ENCODE measurements at regions not wholly inside any gene's neighbourhood (a gene's known extent, or its start where the extent isn't known, plus 50 kb on each side); places are given as distances from the start of the nearest gene placed in this dataset.

DNA sequence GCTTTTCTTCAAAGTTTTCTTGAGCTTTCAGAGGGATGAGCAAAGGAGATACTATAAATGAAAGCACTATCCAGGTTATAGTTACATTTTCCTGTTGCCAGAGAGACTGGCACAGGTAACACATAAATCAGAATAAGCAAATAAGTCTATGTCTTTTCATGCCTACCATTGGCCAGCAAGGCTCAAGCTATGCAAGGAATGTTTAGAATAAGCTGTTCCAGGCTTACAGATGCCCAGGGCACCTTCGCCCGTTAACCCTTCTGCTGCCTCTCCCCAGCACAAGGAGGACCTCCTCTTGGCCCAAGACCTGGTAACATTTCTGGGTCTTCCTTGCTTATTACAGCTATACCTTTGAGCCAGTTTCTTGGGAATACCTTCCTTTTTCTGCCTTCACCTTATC is 233.7 kb upstream of the MEIS1 start:
- Histone ChIP-seq H3K4me3 (no peak overlapping the region), H3K27me3 (replicated peaks; ENCODE audit: insufficient read depth) (no peaks in the 10 kb centered on the region), H3K36me3 (no peaks in the 10 kb centered on the region), H3K4me1 (ENCODE audit: control insufficient read depth in 1 of 2, low read depth in 2 of 2) (no peaks in the 10 kb centered on the region), H3K9me3 (no peaks in the 10 kb centered on the region), H3K27ac (no peak overlapping the region)
- no peak for DNase-seq (ENCODE audit: low spot score)
- ATAC-seq (ENCODE audit: insufficient number of reproducible peaks, low FRiP score, low read depth) = no peak
- TF ChIP-seq, protein P1, sequence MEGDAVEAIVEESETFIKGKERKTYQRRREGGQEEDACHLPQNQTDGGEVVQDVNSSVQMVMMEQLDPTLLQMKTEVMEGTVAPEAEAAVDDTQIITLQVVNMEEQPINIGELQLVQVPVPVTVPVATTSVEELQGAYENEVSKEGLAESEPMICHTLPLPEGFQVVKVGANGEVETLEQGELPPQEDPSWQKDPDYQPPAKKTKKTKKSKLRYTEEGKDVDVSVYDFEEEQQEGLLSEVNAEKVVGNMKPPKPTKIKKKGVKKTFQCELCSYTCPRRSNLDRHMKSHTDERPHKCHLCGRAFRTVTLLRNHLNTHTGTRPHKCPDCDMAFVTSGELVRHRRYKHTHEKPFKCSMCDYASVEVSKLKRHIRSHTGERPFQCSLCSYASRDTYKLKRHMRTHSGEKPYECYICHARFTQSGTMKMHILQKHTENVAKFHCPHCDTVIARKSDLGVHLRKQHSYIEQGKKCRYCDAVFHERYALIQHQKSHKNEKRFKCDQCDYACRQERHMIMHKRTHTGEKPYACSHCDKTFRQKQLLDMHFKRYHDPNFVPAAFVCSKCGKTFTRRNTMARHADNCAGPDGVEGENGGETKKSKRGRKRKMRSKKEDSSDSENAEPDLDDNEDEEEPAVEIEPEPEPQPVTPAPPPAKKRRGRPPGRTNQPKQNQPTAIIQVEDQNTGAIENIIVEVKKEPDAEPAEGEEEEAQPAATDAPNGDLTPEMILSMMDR (IDR thresholded peaks at IDR 0.05) = no peak

DNA sequence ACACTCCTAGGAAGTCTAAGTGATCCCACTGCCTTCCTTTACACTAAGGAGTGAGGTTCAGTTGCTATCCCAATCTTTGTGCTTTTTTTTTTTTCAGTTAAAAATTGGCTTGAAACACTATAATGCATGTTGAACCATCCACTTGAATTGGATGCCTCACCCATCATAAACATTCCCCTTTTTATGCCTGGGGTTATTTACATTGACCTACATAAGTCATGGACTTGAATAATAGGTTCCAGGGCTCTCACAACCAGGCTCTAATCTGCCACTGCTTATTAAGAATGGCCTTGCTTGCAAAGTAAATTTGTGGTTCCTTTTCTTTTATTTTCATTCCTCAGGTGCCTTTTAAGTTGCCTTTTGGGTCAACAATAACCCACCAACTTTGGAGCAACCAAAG is 236.1 kb upstream of the MEIS1 start:
- H3K36me3 ChIP-seq = no peaks in the 10 kb centered on the region
- H3K4me3 ChIP-seq = no peak overlapping the region
- ATAC-seq (ENCODE audit: insufficient number of reproducible peaks, low FRiP score, low read depth) (no peak), DNase-seq (ENCODE audit: low spot score) (no peak)
- H3K9me3 ChIP-seq = no peaks in the 10 kb centered on the region
- H3K4me1 ChIP-seq (ENCODE audit: control insufficient read depth in 1 of 2, low read depth in 2 of 2) = no peaks in the 10 kb centered on the region
- TF ChIP-seq, protein P1 (IDR thresholded peaks at IDR 0.05) = no peak
- H3K27ac ChIP-seq = no peak overlapping the region
- H3K27me3 ChIP-seq (replicated peaks; ENCODE audit: insufficient read depth) = no peaks in the 10 kb centered on the region

DNA sequence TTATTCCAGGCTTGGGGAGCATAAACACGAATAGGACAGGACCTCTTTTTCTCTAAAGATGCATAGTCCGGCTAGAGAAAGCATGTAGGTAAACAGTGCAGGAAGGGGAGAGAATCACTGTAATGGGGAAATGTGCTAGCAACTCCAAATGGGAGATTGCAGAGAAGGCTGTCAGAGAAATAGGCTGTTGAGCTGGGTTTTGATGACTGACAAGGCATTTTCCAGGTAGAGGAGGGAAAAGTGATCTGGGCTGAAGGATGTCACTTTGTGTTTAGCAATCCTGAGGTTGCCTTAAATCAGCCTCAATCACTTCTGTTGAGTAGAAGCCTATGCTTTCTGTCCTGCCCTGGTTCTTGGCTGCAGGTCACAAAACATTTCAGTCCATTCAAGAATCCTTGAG is 242.0 kb upstream of the MEIS1 start:
- Histone ChIP-seq H3K4me1 (ENCODE audit: control insufficient read depth in 1 of 2, low read depth in 2 of 2) (no peaks in the 10 kb centered on the region), H3K27me3 (replicated peaks; ENCODE audit: insufficient read depth) (no peaks in the 10 kb centered on the region), H3K36me3 (no peaks in the 10 kb centered on the region), H3K27ac (no peak overlapping the region), H3K9me3 (no peaks in the 10 kb centered on the region), H3K4me3 (no peak overlapping the region)
- ATAC-seq (ENCODE audit: insufficient number of reproducible peaks, low FRiP score, low read depth) (no peak), DNase-seq (ENCODE audit: low spot score) (no peak)
- TF ChIP-seq, protein P1 (IDR thresholded peaks at IDR 0.05) = no peak

DNA sequence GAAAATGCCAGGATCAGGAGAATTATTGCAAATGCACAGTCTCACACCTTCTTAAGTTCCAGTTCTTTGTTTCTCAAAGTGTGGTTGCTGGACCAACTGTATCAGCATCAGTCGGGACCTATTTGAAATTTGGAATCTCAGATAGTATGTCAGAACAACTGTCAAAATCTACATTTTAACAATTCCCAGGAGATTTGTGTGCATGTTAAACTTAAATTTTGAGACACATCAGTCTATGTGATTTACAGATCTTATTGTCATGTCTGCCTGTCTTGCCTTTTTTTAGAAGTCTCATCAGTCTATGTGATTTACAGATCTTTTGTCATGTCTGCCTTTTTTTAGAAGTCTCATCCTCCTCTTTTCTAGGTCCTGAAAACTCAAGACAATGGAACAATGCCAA is 243.6 kb upstream of the MEIS1 start:
- ATAC-seq (ENCODE audit: insufficient number of reproducible peaks, low FRiP score, low read depth) = no peak
- DNase-seq (ENCODE audit: low spot score) = no peak

DNA sequence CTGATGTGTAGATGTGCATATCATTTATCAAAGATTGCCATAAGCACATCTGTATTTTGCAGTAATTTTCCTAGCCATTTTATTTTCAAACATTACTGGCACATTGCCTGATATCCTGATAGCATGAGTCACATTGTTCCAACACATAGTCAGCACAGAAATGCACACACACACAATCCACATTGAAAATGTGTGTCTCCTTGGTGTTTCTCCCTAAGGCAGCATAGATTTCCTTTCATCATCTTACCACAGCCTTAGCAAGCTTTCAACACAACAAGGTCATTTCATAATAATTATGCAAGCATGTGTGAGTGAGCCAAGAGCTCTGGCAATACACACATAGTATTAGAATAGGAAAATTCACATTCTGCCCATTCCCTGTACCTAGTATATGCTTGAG is 245.4 kb upstream of the MEIS1 start:
- H3K4me3 ChIP-seq = no peak overlapping the region
- H3K27me3 ChIP-seq (replicated peaks; ENCODE audit: insufficient read depth) = no peaks in the 10 kb centered on the region
- no peaks in the 10 kb centered on the region for H3K4me1 ChIP-seq (ENCODE audit: control insufficient read depth in 1 of 2, low read depth in 2 of 2)
- no peaks in the 10 kb centered on the region for H3K9me3 ChIP-seq
- no peak overlapping the region for H3K27ac ChIP-seq
- DNase-seq (ENCODE audit: low spot score) (no peak), ATAC-seq (ENCODE audit: insufficient number of reproducible peaks, low FRiP score, low read depth) (no peak)
- TF ChIP-seq, protein P1 (IDR thresholded peaks at IDR 0.05) = no peak
- H3K36me3 ChIP-seq = no peaks in the 10 kb centered on the region

More for the DNA sequence above, 243.6 kb upstream of the MEIS1 start:
- Histone ChIP-seq H3K36me3 (no peaks in the 10 kb centered on the region), H3K9me3 (no peaks in the 10 kb centered on the region), H3K4me3 (no peak overlapping the region), H3K27ac (no peak overlapping the region), H3K27me3 (replicated peaks; ENCODE audit: insufficient read depth) (no peaks in the 10 kb centered on the region), H3K4me1 (ENCODE audit: control insufficient read depth in 1 of 2, low read depth in 2 of 2) (no peaks in the 10 kb centered on the region)
- TF ChIP-seq, protein P1 (IDR thresholded peaks at IDR 0.05) = no peak
